K562 (cell line): ENCODE measurements at regions not wholly inside any gene's neighbourhood (a gene's known extent, or its start where the extent isn't known, plus 50 kb on each side); places are given as distances from the start of the nearest gene placed in this dataset.

Experiments
- CXXC5 ChIP-seq: fragments of 250-450 bp; sonication (Bioruptor Pico); IDR thresholded peaks from 2 replicates; pipeline ENCODE4 v1.8.0; 2022; ENCODE audit warnings: inconsistent platforms, mild to moderate bottlenecking, moderate library complexity
- FOXK2 ChIP-seq, 2 experiments: fragments of 450-650 bp; IDR thresholded peaks in 1 of 2; conservative IDR thresholded peaks in 1 of 2; 2 replicates each; pipeline ENCODE4 v1.6.1; 2016; ENCODE audit warnings: low read depth in 2 of 2, mild to moderate bottlenecking in 1 of 2
- GABPB1 ChIP-seq: sonication (generic); formaldehyde crosslinking; IDR thresholded peaks from 2 replicates; pipeline ENCODE4 v1.8.0; 2022; ENCODE audit warnings: mild to moderate bottlenecking, missing genetic modification reagents
- KAT2B ChIP-seq: IDR thresholded peaks from one replicate; pipeline ENCODE4 v1.6.1; 2012; ENCODE audit warnings: low read depth, mild to moderate bottlenecking, control low read depth, inconsistent platforms, low read length, moderate library complexity
- MTA2 ChIP-seq: fragments of 450-650 bp; IDR thresholded peaks from 2 replicates; pipeline ENCODE4 v1.6.1; 2016; ENCODE audit warnings: low read depth
- MYC ChIP-seq, 2 experiments: fragments of 250-450 bp in 1 of 2; sonication (Bioruptor Pico) in 1 of 2; IDR thresholded peaks; 2 replicates each; pipeline versions ENCODE4 v1.5.1 to v1.6.1; 2012 to 2021; ENCODE audit warnings: low read depth in 2 of 2, borderline replicate concordance in 1 of 2, improper control_type of control experiment in 1 of 2, low read length in 1 of 2, mild to moderate bottlenecking in 1 of 2, moderate library complexity in 1 of 2
- NBN ChIP-seq: fragments of 450-650 bp; IDR thresholded peaks from 2 replicates; pipeline ENCODE4 v1.6.1; 2016; ENCODE audit warnings: low read depth, mild to moderate bottlenecking
- NEUROD1 ChIP-seq: fragments of 150-350 bp; IDR thresholded peaks from 2 replicates; pipeline ENCODE4 v1.6.1; 2014; ENCODE audit warnings: borderline replicate concordance, low read length, low read depth; ENCODE audit not compliant: partially characterized antibody
- NFXL1 ChIP-seq: fragments of 450-650 bp; formaldehyde crosslinking; IDR thresholded peaks from 2 replicates; pipeline ENCODE4 v1.4.0; 2021; ENCODE audit warnings: mild to moderate bottlenecking
- RAD21 ChIP-seq, 2 experiments: fragments of 250-450 bp in 1 of 2; fragments of 450-650 bp in 1 of 2; sonication (Bioruptor Pico) in 1 of 2; formaldehyde crosslinking in 1 of 2; IDR thresholded peaks in 1 of 2; conservative IDR thresholded peaks in 1 of 2; 2 replicates each; pipeline versions ENCODE4 v1.4.0 to v1.8.0; 2020 to 2022; ENCODE audit warnings: mild to moderate bottlenecking in 2 of 2, moderate library complexity in 1 of 2
- RBFOX2 ChIP-seq: fragments of 200-400 bp; formaldehyde crosslinking; IDR thresholded peaks from 2 replicates; pipeline ENCODE4 v1.6.1; 2017; ENCODE audit warnings: low read depth, mild to moderate bottlenecking, low read length, moderate library complexity
- SMARCA4 ChIP-seq: fragments of 450-650 bp; IDR thresholded peaks from 2 replicates; pipeline ENCODE4 v1.6.1; 2016
- SMARCC2 ChIP-seq: fragments of 450-650 bp; IDR thresholded peaks from 2 replicates; pipeline ENCODE4 v1.6.1; 2017; ENCODE audit warnings: antibody characterized with exemption, moderate library complexity, mild to moderate bottlenecking, low read depth
- SMARCE1 ChIP-seq: fragments of 450-650 bp; IDR thresholded peaks from 2 replicates; pipeline ENCODE4 v1.7.1; 2016; ENCODE audit warnings: mild to moderate bottlenecking
- SNRNP70 ChIP-seq: fragments of 200-400 bp; formaldehyde crosslinking; optimal IDR thresholded peaks from 2 replicates; pipeline ENCODE3; 2017; ENCODE audit warnings: low read depth, low read length
- ZC3H11A ChIP-seq: IDR thresholded peaks from 2 replicates; pipeline ENCODE4 v1.6.1; 2012; ENCODE audit warnings: low read depth, low read length, improper control_type of control experiment
- ZNF431 ChIP-seq: sonication (generic); formaldehyde crosslinking; IDR thresholded peaks from 2 replicates; pipeline ENCODE4 v1.8.0; 2022; ENCODE audit warnings: mild to moderate bottlenecking, missing genetic modification reagents
- TF ChIP-seq, protein P1 (sequence below), 2 experiments: fragments of 150-350 bp in 1 of 2; IDR thresholded peaks; 2 replicates each; pipeline ENCODE4 v1.6.1; 2012 to 2016; ENCODE audit warnings: low read depth in 2 of 2, low read length in 2 of 2, mild to moderate bottlenecking in 1 of 2, moderate library complexity in 1 of 2
- TF ChIP-seq, protein P2 (sequence below), 2 experiments: fragments of 450-650 bp; IDR thresholded peaks; 2 replicates each; pipeline ENCODE4 v1.6.1; 2018; ENCODE audit warnings: mild to moderate bottlenecking in 2 of 2, low read depth in 1 of 2; ENCODE audit not compliant: partially characterized antibody in 2 of 2

- TF ChIP-seq NEUROD1 = no peak
- peak; percentile 76 for TF ChIP-seq NBN
- peak; percentile 42; the same call in 1 of the 2 replicates for TF ChIP-seq GABPB1 (CRISPR knock-in tag)
- peak; percentile 69 for TF ChIP-seq SMARCE1
- 0 out of 2 replicates have a peak, but pooled peaks have one; percentile 18 for TF ChIP-seq MYC (IDR thresholded peaks at IDR 0.05; ENCODE audit: low read depth, low read length)
- TF ChIP-seq MYC (CRISPR knock-in tag; IDR thresholded peaks at IDR 0.05; ENCODE audit: borderline replicate concordance, low read depth) = no peak
- TF ChIP-seq KAT2B = no peak
- no peak for TF ChIP-seq ZC3H11A
- TF ChIP-seq CXXC5 = peak; percentile 25; the same call in 1 of the 2 replicates
- TF ChIP-seq RAD21 (CRISPR knock-in tag; conservative IDR thresholded peaks at IDR 0.05 in 1 of 2, IDR thresholded peaks at IDR 0.05 in 1 of 2) = peak in 1 of 2 experiments; percentile 19; a peak in 1 of 4 replicates
- TF ChIP-seq SMARCC2 = peak; percentile 58; the same call in 1 of the 2 replicates
- no peak for TF ChIP-seq ZNF431 (CRISPR knock-in tag)
- 0 out of 2 replicates have a peak, but pooled peaks have one; percentile 13 for TF ChIP-seq MTA2
- peak; percentile 61 for TF ChIP-seq RBFOX2
- TF ChIP-seq, protein P1, sequence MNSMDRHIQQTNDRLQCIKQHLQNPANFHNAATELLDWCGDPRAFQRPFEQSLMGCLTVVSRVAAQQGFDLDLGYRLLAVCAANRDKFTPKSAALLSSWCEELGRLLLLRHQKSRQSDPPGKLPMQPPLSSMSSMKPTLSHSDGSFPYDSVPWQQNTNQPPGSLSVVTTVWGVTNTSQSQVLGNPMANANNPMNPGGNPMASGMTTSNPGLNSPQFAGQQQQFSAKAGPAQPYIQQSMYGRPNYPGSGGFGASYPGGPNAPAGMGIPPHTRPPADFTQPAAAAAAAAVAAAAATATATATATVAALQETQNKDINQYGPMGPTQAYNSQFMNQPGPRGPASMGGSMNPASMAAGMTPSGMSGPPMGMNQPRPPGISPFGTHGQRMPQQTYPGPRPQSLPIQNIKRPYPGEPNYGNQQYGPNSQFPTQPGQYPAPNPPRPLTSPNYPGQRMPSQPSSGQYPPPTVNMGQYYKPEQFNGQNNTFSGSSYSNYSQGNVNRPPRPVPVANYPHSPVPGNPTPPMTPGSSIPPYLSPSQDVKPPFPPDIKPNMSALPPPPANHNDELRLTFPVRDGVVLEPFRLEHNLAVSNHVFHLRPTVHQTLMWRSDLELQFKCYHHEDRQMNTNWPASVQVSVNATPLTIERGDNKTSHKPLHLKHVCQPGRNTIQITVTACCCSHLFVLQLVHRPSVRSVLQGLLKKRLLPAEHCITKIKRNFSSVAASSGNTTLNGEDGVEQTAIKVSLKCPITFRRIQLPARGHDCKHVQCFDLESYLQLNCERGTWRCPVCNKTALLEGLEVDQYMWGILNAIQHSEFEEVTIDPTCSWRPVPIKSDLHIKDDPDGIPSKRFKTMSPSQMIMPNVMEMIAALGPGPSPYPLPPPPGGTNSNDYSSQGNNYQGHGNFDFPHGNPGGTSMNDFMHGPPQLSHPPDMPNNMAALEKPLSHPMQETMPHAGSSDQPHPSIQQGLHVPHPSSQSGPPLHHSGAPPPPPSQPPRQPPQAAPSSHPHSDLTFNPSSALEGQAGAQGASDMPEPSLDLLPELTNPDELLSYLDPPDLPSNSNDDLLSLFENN (IDR thresholded peaks at IDR 0.05; ENCODE audit: low read depth in 2 of 2, low read length in 2 of 2) = peak in 1 of 2 experiments; percentile 46; a peak in 1 of 4 replicates
- peak; percentile 62 for TF ChIP-seq SMARCA4
- TF ChIP-seq FOXK2 (conservative IDR thresholded peaks at IDR 0.05 in 1 of 2, IDR thresholded peaks at IDR 0.05 in 1 of 2; ENCODE audit: low read depth in 2 of 2) = peak in 1 of 2 experiments; percentile 43; a peak in 1 of 4 replicates
- TF ChIP-seq NFXL1 (CRISPR knock-in tag) = no peak
- TF ChIP-seq, protein P2, sequence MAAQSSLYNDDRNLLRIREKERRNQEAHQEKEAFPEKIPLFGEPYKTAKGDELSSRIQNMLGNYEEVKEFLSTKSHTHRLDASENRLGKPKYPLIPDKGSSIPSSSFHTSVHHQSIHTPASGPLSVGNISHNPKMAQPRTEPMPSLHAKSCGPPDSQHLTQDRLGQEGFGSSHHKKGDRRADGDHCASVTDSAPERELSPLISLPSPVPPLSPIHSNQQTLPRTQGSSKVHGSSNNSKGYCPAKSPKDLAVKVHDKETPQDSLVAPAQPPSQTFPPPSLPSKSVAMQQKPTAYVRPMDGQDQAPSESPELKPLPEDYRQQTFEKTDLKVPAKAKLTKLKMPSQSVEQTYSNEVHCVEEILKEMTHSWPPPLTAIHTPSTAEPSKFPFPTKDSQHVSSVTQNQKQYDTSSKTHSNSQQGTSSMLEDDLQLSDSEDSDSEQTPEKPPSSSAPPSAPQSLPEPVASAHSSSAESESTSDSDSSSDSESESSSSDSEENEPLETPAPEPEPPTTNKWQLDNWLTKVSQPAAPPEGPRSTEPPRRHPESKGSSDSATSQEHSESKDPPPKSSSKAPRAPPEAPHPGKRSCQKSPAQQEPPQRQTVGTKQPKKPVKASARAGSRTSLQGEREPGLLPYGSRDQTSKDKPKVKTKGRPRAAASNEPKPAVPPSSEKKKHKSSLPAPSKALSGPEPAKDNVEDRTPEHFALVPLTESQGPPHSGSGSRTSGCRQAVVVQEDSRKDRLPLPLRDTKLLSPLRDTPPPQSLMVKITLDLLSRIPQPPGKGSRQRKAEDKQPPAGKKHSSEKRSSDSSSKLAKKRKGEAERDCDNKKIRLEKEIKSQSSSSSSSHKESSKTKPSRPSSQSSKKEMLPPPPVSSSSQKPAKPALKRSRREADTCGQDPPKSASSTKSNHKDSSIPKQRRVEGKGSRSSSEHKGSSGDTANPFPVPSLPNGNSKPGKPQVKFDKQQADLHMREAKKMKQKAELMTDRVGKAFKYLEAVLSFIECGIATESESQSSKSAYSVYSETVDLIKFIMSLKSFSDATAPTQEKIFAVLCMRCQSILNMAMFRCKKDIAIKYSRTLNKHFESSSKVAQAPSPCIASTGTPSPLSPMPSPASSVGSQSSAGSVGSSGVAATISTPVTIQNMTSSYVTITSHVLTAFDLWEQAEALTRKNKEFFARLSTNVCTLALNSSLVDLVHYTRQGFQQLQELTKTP (IDR thresholded peaks at IDR 0.05; ENCODE audit: low read depth in 1 of 2, partially characterized antibody in 2 of 2) = peak; percentile 24 to 54
- no peak for TF ChIP-seq SNRNP70
Measured at GRCh38 chr14:76961631-76962302, 66.7 kb downstream of the IRF2BPL start (continued).
